HEK293 (cell line): ENCODE measurements at regions not wholly inside any gene's neighbourhood (a gene's known extent, or its start where the extent isn't known, plus 50 kb on each side); places are given as distances from the start of the nearest gene placed in this dataset.

Experiments
- CTCF ChIP-seq: fragments of 450-650 bp; formaldehyde crosslinking; IDR thresholded peaks from 2 replicates; pipeline ENCODE4 v1.5.1; 2016; ENCODE audit warnings: missing biosample characterization, missing genetic modification characterization
- GLI4 ChIP-seq: fragments of 450-650 bp; formaldehyde crosslinking; IDR thresholded peaks from 2 replicates; pipeline ENCODE4 v1.5.1; 2016; ENCODE audit warnings: missing biosample characterization, missing genetic modification characterization
- ZNF121 ChIP-seq: fragments of 450-650 bp; formaldehyde crosslinking; IDR thresholded peaks from 2 replicates; pipeline ENCODE4 v1.5.1; 2016; ENCODE audit warnings: missing biosample characterization, missing genetic modification characterization
- ZNF211 ChIP-seq: fragments of 450-650 bp; formaldehyde crosslinking; IDR thresholded peaks from 2 replicates; pipeline ENCODE4 v1.5.1; 2016; ENCODE audit warnings: low read depth, missing biosample characterization, missing genetic modification characterization
- ZNF362 ChIP-seq: fragments of 450-650 bp; formaldehyde crosslinking; IDR thresholded peaks from 2 replicates; pipeline ENCODE4 v1.5.1; 2016; ENCODE audit warnings: missing biosample characterization, missing genetic modification characterization
- ZNF394 ChIP-seq: fragments of 450-650 bp; formaldehyde crosslinking; IDR thresholded peaks from 2 replicates; pipeline ENCODE4 v1.5.1; 2016; ENCODE audit warnings: missing biosample characterization, missing genetic modification characterization, mild to moderate bottlenecking, moderate library complexity, borderline replicate concordance
- ZNF621 ChIP-seq: fragments of 450-650 bp; formaldehyde crosslinking; IDR thresholded peaks from 2 replicates; pipeline ENCODE4 v1.5.1; 2017; ENCODE audit warnings: missing biosample characterization, missing genetic modification characterization
- ZSCAN18 ChIP-seq: fragments of 450-650 bp; formaldehyde crosslinking; IDR thresholded peaks from 2 replicates; pipeline ENCODE4 v1.5.1; 2016; ENCODE audit warnings: missing biosample characterization, missing genetic modification characterization

- TF ChIP-seq ZNF394 (no peak), CTCF (no peak), ZSCAN18 (tag by site-specific recombination) (no peak), ZNF362 (tag by site-specific recombination) (no peak), ZNF121 (tag by site-specific recombination) (no peak), GLI4 (tag by site-specific recombination) (no peak), ZNF211 (tag by site-specific recombination) (no peak), ZNF621 (tag by site-specific recombination) (no peak)
Measured at GRCh38 chr11:80868831-80869230, 1428.0 kb upstream of the TENM4 start.
